ENCODE measurements at regions not wholly inside any gene's neighbourhood (a gene's known extent, or its start where the extent isn't known, plus 50 kb on each side); places are given as distances from the start of the nearest gene placed in this dataset.

DNA sequence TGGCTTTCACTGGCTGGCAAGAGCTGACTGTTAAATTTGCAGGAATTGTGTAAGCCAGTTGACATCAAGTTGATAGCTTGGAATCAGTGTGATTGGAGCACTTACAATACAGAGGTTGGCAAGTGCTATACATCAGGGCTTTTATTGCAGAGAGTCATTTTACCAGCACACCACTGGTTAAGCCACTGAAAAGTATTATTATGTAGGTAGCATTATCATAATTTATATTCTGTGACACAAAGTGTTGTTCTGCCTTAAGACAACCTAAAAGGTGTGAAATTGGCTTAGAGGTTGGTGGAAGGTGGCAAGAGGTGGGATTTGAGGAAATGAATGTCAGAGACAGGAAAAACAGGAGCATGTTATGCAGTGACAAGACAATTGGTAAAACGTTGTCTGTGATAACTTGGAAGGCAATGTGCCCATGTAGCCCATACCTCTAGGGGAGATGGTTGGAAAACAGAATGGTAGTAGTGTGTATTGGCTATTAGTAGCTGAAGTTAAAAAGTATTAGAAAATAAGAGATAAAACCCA, 172.9 kb upstream of the PRICKLE1 start:
- Histone ChIP-seq H3K9me3 (ENCODE audit: control insufficient read depth, low read length) (no peaks in the 10 kb centered on the region), H3K4me3 (ENCODE audit: low read length in 2 of 2) (no peak overlapping the region), H3K27ac (ENCODE audit: low read depth in 1 of 2, low read length in 2 of 2) (no peak overlapping the region), H3K4me1 (ENCODE audit: control insufficient read depth in 1 of 2, insufficient read depth in 2 of 2, low read length in 2 of 2) (no peaks in the 10 kb centered on the region), H3K36me3 (ENCODE audit: control insufficient read depth in 1 of 2, insufficient read depth in 2 of 2, low read length in 1 of 2) (no peaks in the 10 kb centered on the region), H3K27me3 (ENCODE audit: control insufficient read depth in 1 of 2, insufficient read depth in 2 of 2, low read length in 1 of 2) (no peaks in the 10 kb centered on the region)
- ATAC-seq (ENCODE audit: low FRiP score): no peak
- DNase-seq: no peak
- intact Hi-C loops (cut with DNase I): no loop called here
- WGBS, 2 donors: 52 to 53% methylated on average over 1 of the region's 1 CpG

DNA sequence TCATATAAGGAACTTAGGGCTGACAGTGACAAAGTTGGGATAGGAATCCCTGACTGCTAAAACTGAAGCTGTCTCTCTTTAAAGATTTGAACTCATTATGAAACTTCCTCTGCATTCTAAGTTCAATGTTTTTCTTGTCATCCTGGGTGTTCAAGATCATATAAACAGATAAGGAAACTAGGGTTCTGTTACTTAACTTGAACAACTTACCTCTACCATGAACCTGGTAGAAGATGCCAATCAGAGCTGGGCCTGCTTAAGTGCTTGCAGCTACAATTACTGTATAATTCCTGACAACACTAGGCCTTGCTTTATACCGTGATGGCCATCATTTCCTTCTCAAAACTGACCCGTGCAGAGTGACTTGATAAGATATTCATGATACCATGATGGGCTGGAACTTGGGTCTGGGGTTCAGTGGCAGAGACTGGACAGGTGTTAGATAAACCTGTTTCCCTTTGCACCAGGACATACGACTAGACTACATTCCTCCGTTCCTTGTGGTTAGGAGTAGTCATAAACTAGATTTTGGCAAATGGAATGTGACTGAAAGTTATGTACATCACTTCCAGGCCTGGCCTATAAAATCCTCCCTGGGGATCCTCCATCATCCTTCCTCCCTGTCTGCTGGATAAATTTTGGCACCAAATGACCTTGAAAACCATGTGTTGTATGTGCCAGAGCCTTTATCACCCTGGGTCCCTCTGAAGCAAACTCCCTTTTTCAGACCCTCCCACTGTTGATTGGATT, 172.2 kb upstream of the PRICKLE1 start:
- H3K4me3 ChIP-seq (ENCODE audit: low read length in 2 of 2): no peak overlapping the region
- no peaks in the 10 kb centered on the region for H3K27me3 ChIP-seq (ENCODE audit: control insufficient read depth in 1 of 2, insufficient read depth in 2 of 2, low read length in 1 of 2)
- 85 to 86% methylated on average over 4 of the region's 4 CpGs for WGBS, 2 donors
- no peaks in the 10 kb centered on the region for H3K9me3 ChIP-seq (ENCODE audit: control insufficient read depth, low read length)
- no peaks in the 10 kb centered on the region for H3K4me1 ChIP-seq (ENCODE audit: control insufficient read depth in 1 of 2, insufficient read depth in 2 of 2, low read length in 2 of 2)
- H3K36me3 ChIP-seq (ENCODE audit: control insufficient read depth in 1 of 2, insufficient read depth in 2 of 2, low read length in 1 of 2): no peaks in the 10 kb centered on the region
- no peak for DNase-seq
- intact Hi-C loops (cut with DNase I): no loop called here
- no peak for ATAC-seq (ENCODE audit: low FRiP score)
- no peak overlapping the region for H3K27ac ChIP-seq (ENCODE audit: low read depth in 1 of 2, low read length in 2 of 2)

DNA sequence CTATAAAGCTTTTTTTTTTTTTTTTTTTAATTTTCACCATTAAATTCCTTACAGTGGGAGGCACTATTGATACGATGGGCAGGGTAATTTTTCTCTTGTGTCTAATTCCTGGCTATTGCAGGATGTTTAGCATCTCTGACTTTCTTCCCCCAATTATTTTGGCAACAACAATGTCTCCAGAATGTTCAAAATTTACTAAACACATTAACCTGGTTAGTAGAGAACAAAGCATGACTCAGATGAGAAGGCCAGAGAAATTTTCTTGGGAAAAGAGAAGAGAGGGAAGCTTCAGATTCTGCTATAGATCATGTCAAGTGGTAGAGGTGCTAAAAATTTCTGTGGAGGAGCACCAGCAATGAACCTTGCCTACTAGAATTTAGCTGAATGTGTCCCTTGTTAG, 171.5 kb upstream of the PRICKLE1 start:
- ATAC-seq (ENCODE audit: low FRiP score) (no peak), DNase-seq (no peak)
- no peak overlapping the region for H3K4me3 ChIP-seq (ENCODE audit: low read length in 2 of 2)
- no peaks in the 10 kb centered on the region for H3K4me1 ChIP-seq (ENCODE audit: control insufficient read depth in 1 of 2, insufficient read depth in 2 of 2, low read length in 2 of 2)
- H3K27ac ChIP-seq (ENCODE audit: low read depth in 1 of 2, low read length in 2 of 2): no peak overlapping the region
- H3K27me3 ChIP-seq (ENCODE audit: control insufficient read depth in 1 of 2, insufficient read depth in 2 of 2, low read length in 1 of 2): no peaks in the 10 kb centered on the region
- H3K36me3 ChIP-seq (ENCODE audit: control insufficient read depth in 1 of 2, insufficient read depth in 2 of 2, low read length in 1 of 2): no peaks in the 10 kb centered on the region
- H3K9me3 ChIP-seq (ENCODE audit: control insufficient read depth, low read length): no peaks in the 10 kb centered on the region
- intact Hi-C loops (cut with DNase I): no loop called here
- WGBS, 2 donors: 74 to 92% methylated on average over 1 of the region's 1 CpG

DNA sequence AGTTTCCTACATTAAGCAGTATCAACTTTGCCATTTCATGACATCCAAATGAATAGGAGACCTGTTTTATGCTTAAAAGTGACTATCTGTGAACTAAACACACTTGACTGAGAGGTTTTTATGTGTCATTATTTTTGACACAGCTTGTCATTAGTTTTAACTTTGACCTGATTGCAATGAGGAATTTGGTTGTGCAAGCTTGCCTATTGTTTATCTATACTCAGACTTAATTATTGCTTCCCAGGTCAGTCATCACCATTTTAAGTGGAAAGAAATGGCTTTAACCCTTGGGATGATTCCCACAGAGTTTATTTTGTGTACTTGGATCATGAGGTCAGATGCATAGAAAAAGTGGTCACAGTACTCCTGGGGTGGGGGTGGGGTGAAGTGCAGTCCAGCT, 171.0 kb upstream of the PRICKLE1 start:
- no peaks in the 10 kb centered on the region for H3K36me3 ChIP-seq (ENCODE audit: control insufficient read depth in 1 of 2, insufficient read depth in 2 of 2, low read length in 1 of 2)
- no peaks in the 10 kb centered on the region for H3K9me3 ChIP-seq (ENCODE audit: control insufficient read depth, low read length)
- intact Hi-C loops (cut with DNase I): no loop called here
- no peak overlapping the region for H3K4me3 ChIP-seq (ENCODE audit: low read length in 2 of 2)
- ATAC-seq (ENCODE audit: low FRiP score) (no peak), DNase-seq (no peak)
- no peaks in the 10 kb centered on the region for H3K4me1 ChIP-seq (ENCODE audit: control insufficient read depth in 1 of 2, insufficient read depth in 2 of 2, low read length in 2 of 2)
- H3K27ac ChIP-seq (ENCODE audit: low read depth in 1 of 2, low read length in 2 of 2): no peak overlapping the region
- H3K27me3 ChIP-seq (ENCODE audit: control insufficient read depth in 1 of 2, insufficient read depth in 2 of 2, low read length in 1 of 2): no peaks in the 10 kb centered on the region

DNA sequence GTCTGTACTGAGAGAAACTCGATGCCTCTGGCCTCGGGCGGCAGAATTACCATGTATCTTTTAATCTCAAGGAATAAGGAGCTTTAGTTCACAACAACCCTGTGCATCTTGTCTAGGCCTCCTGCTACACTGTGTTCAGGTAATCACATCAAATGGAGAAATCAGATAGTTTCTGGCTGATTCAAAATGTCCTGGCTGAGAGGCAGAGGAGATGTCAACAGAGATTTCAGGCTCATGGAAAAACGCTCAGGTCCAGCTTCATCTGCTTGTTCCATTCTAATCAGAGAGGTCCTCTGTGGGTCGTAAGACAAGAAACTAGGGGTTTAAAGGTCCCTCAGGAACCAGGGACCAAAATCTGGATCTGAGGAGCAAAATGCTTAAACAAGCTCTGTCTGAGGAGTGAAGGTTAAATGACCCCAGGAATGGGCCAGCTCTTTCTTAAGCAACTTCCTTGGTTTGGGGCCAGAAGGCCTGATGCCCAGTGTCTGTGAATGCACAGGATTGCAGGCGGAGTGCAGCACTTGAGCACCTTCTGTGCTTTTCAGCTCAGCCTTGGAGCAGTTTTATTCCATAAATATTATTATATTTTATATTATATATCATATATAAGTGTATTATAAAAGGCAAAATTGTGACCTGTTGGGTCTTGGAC, 170.2 kb upstream of the PRICKLE1 start:
- 65 to 71% methylated on average over 6 of the region's 6 CpGs for WGBS, 2 donors
- peak; percentile 82 for ATAC-seq (ENCODE audit: low FRiP score)
- Histone ChIP-seq H3K36me3 (ENCODE audit: control insufficient read depth in 1 of 2, insufficient read depth in 2 of 2, low read length in 1 of 2) (no peaks in the 10 kb centered on the region), H3K4me3 (ENCODE audit: low read length in 2 of 2) (no peak overlapping the region), H3K27ac (ENCODE audit: low read depth in 1 of 2, low read length in 2 of 2) (no peak overlapping the region), H3K4me1 (ENCODE audit: control insufficient read depth in 1 of 2, insufficient read depth in 2 of 2, low read length in 2 of 2) (no peaks in the 10 kb centered on the region), H3K27me3 (ENCODE audit: control insufficient read depth in 1 of 2, insufficient read depth in 2 of 2, low read length in 1 of 2) (no peaks in the 10 kb centered on the region), H3K9me3 (ENCODE audit: control insufficient read depth, low read length) (no peaks in the 10 kb centered on the region)
- peak; percentile 64 to 79 for DNase-seq
- intact Hi-C loops (cut with DNase I): no loop called here

DNA sequence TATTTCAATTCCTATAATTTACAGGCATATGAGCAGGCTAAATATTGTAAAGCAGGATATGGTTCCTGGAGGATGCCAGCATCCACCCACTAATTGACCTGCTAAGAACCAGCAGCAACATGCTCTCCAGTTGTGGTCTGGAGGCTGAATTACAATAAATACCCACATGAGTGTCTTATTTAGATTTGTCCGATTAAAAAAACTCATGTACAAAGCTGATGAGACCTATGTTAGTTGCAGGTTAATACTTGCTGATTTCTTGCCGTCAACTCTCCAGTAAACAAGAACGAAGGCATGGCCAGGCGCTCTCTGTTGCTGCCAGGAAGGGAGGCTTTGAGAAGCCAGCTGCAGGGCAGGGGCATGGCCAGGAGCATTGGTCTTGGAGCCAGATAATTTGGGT, 169.3 kb upstream of the PRICKLE1 start:
- H3K27me3 ChIP-seq (ENCODE audit: control insufficient read depth in 1 of 2, insufficient read depth in 2 of 2, low read length in 1 of 2): no peaks in the 10 kb centered on the region
- intact Hi-C loops (cut with DNase I): no loop called here
- 94 to 97% methylated on average over 4 of the region's 4 CpGs for WGBS, 2 donors
- H3K36me3 ChIP-seq (ENCODE audit: control insufficient read depth in 1 of 2, insufficient read depth in 2 of 2, low read length in 1 of 2): no peaks in the 10 kb centered on the region
- DNase-seq (no peak), ATAC-seq (ENCODE audit: low FRiP score) (no peak)
- H3K4me1 ChIP-seq (ENCODE audit: control insufficient read depth in 1 of 2, insufficient read depth in 2 of 2, low read length in 2 of 2): no peaks in the 10 kb centered on the region
- H3K4me3 ChIP-seq (ENCODE audit: low read length in 2 of 2): no peak overlapping the region
- H3K27ac ChIP-seq (ENCODE audit: low read depth in 1 of 2, low read length in 2 of 2): no peak overlapping the region
- H3K9me3 ChIP-seq (ENCODE audit: control insufficient read depth, low read length): no peaks in the 10 kb centered on the region

DNA sequence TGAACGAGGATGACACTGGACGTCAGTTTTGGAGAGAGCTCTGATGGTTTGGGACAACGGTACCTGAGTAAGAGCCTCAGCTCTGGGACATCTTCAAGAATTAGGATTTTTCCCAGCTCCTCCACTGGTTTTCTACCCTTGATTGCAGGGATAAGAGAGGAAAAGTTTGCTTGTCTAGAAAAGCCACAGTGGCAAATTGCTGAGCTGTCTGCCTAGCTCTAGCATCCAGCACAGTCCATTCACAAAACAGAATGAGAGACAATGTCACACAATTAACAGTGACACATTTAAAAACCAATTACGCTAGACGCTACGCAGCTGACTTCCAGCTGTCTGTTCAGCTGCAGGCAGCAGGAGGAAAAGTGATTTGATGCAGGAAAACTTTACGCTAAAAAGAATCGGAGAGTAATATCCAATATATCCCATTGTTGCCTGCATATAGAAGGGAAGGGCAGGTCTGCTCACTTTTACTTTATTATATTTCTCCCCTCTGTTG, 168.1 kb upstream of the PRICKLE1 start:
- H3K4me1 ChIP-seq (ENCODE audit: control insufficient read depth in 1 of 2, insufficient read depth in 2 of 2, low read length in 2 of 2): no peaks in the 10 kb centered on the region
- no peak for DNase-seq
- no peak overlapping the region for H3K4me3 ChIP-seq (ENCODE audit: low read length in 2 of 2)
- no peaks in the 10 kb centered on the region for H3K27me3 ChIP-seq (ENCODE audit: control insufficient read depth in 1 of 2, insufficient read depth in 2 of 2, low read length in 1 of 2)
- no peaks in the 10 kb centered on the region for H3K9me3 ChIP-seq (ENCODE audit: control insufficient read depth, low read length)
- H3K27ac ChIP-seq (ENCODE audit: low read depth in 1 of 2, low read length in 2 of 2): no peak overlapping the region
- WGBS, 2 donors: 94% methylated on average over 8 of the region's 8 CpGs
- ATAC-seq (ENCODE audit: low FRiP score): no peak
- H3K36me3 ChIP-seq (ENCODE audit: control insufficient read depth in 1 of 2, insufficient read depth in 2 of 2, low read length in 1 of 2): no peaks in the 10 kb centered on the region
- intact Hi-C loops (cut with DNase I): no loop called here

DNA sequence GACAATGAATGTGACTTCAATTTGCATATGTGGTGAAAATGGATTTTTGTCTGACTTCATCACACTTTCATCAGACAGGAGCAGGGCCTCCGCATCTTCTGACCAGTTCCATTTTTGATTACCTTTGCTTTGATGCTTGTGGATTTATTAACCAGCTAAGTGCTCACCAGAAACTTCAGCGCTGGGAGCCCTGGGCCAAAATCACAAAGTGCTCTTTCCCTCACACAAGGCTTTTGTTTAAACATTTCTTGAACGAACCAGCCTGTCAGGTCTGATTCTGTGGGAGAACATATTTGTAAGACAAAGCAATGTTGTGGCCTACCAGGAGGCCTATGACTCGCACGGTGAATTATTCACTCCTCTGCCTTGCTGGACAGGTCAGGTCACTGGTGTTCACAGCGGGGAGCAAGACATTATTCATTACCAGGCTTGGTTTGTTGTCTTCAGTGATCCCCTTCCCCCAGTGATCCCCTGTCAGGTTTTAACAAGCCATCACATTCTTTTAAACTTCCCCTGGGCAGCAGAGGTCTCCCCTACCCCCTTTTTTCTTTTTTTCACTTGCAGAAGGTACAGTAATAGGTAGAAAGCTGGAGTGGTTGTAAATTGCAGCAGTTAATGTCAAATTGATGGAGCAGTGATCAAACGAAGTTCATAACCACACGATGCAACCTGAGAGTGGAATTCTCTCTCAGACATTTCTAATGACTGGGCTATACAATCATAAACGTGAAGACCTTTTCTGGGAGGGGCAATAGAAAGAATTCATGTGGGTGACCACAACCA, 167.5 kb upstream of the PRICKLE1 start:
- Histone ChIP-seq H3K9me3 (ENCODE audit: control insufficient read depth, low read length) (no peaks in the 10 kb centered on the region), H3K27ac (ENCODE audit: low read depth in 1 of 2, low read length in 2 of 2) (no peak overlapping the region), H3K36me3 (ENCODE audit: control insufficient read depth in 1 of 2, insufficient read depth in 2 of 2, low read length in 1 of 2) (no peaks in the 10 kb centered on the region), H3K4me3 (ENCODE audit: low read length in 2 of 2) (no peak overlapping the region), H3K27me3 (ENCODE audit: control insufficient read depth in 1 of 2, insufficient read depth in 2 of 2, low read length in 1 of 2) (no peaks in the 10 kb centered on the region), H3K4me1 (ENCODE audit: control insufficient read depth in 1 of 2, insufficient read depth in 2 of 2, low read length in 2 of 2) (no peaks in the 10 kb centered on the region)
- DNase-seq (no peak), ATAC-seq (ENCODE audit: low FRiP score) (no peak)
- WGBS, 2 donors: 74 to 76% methylated on average over 9 of the region's 9 CpGs
- intact Hi-C loops (cut with DNase I): no loop called here
